ENCODE measurements at regions not wholly inside any gene's neighbourhood (a gene's known extent, or its start where the extent isn't known, plus 50 kb on each side); places are given as distances from the start of the nearest gene placed in this dataset.

- DNase-seq (ENCODE audit: low read depth) = no peak
Observed at GRCh38 chr18:56083523-56084287, 495.7 kb upstream of the TCF4 start.

GRCh38 chr18:56083097-56083521, 495.1 kb upstream of the TCF4 start:
- no peak for DNase-seq (ENCODE audit: low read depth)

- DNase-seq (ENCODE audit: low read depth) = peak; percentile 43
Observed at GRCh38 chr18:56076723-56077122, 488.7 kb upstream of the TCF4 start.

DNA sequence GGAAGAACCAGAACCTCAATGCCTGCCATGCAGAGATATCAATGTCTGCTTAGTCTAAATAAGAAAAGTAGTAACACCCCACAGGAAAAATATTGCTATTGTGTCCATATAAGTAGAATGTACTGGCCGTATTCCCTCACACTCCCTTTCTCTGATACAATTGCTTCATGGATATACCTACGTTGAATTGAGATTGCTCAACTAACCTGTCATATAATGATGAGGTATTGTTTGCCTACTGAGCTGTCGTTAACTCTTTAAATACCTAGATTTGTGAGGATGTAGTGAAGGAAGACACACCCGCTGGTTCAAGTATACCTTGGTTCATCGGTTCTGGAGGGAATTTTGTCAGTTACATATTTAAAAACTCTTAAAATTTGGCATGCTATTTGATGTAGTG, 480.7 kb upstream of the TCF4 start:
- no peak for DNase-seq (ENCODE audit: low read depth)

- peak; percentile 86 for DNase-seq (ENCODE audit: low read depth)
Observed at GRCh38 chr18:56067969-56068671, 480.1 kb upstream of the TCF4 start.

- no peak for DNase-seq (ENCODE audit: low read depth)
Observed at GRCh38 chr18:56067214-56067894, 479.4 kb upstream of the TCF4 start.

DNA sequence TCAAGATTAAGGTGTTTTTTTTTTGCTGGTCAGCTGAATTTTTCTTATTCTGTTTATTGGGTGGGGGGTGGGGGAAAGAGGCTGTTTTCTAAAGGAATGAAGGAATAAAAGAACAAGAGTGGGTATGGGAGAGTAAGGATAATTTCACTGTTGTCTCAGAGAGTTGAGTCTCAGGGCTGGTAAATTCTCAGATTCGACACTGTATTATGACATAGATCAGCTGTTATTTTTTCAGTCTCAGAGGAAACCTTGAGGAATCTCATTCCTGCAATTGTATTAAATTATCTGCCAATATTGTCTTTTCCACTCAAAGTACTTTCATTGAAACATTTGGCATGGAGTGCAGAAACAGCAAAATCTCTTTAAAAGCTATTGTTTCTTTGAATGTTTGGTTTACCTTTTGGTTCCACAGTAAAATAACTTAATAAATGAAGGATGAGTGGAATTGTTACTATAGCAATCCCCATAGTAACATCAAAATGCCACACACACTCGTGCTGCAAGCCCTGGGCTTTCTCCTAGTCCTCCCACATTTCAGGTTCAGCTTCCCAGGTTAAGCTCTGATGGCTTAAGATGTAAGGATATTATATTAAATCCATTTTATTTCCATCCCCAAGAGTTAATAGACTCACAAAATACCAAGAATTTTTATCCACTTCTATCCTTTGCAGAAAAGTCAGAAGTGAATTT, 478.7 kb upstream of the TCF4 start:
- no peak for DNase-seq (ENCODE audit: low read depth)

GRCh38 chr18:56065086-56065485, 477.1 kb upstream of the TCF4 start:
- DNase-seq (ENCODE audit: low read depth) = no peak

DNA sequence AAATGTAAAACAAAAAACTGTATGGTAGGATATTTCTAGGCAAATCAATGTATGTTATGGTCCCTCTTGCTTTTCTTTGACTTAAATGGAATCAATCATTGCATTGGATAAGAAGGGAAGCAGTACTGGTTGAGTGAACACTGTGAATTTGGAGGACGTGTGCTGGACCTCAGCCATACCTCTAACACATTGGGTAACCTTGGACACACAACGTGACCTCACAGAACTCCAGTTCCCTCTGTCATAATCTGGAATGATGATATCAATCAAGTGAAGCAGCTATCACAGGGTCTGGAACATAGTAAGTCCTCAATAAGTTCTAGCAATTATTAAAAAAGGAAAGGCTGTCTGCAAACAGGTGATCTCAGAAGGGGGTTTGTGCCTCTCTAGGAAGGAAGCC, 474.9 kb upstream of the TCF4 start:
- no peak for DNase-seq (ENCODE audit: low read depth)

DNA sequence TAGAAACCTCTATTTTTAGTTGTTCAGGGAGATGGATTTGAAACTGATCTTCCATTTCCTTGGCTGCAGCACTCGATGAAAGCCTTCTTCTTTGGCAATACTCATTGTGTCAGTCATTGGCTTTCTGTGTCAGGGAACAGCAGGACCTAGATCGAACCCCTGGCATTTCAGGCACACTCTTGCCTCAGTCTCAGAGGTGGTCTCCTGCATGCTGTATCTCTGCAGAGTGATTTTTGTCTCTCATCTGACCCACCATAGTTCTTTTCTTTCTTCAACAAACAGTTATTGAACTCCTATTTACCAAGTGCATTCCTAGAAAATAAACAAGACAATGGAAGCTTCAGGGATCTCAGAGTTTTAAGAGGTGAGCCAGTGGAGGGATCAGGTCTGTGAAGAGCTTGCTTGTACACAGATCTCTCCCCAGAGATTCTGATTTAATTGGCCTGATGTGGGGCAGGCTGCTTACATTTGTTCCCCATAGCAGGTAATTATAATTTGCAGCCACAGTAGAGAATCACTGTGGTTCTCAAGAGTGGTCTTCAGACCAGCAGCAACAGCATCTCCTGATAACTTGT, 473.1 kb upstream of the TCF4 start:
- no peak for DNase-seq (ENCODE audit: low read depth)

DNA sequence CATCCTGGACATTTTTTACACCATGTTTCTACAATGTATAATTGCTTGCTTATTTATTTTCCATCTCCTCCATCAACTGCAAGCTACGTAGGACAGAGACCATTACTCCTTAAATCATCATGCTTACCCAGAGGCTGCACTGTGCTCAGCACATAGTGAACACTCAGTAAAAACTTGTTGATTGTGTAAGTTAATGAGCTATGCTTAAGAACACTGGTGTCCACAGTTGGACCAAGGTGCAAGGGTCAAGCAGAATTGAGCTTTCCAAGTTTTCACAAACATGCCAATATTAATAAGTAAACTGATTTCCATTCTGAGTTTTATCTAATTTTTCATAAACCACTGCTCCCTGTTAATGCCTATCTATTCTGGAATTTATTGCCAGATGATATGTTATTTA, 464.2 kb upstream of the TCF4 start:
- no peak for DNase-seq (ENCODE audit: low read depth)

DNA sequence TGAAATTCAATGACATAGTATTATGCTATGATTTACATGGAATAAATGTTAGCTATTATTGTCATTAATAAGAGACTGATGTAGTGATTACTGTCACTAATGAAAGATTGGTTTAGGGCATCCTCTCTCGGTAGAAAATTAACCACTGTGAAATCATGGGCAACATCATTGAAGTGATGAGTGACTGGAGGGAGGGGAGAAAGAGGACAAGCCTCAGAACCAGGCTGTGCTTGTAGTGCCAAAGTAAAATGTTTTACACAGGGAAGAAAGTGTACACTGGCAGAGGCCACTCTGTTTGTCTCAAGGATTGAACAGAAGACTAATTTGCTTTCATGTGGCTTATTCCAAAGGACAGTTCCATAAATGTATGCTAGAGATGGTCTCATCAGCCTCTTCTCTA, 456.2 kb upstream of the TCF4 start:
- DNase-seq (ENCODE audit: low read depth) = no peak

DNA sequence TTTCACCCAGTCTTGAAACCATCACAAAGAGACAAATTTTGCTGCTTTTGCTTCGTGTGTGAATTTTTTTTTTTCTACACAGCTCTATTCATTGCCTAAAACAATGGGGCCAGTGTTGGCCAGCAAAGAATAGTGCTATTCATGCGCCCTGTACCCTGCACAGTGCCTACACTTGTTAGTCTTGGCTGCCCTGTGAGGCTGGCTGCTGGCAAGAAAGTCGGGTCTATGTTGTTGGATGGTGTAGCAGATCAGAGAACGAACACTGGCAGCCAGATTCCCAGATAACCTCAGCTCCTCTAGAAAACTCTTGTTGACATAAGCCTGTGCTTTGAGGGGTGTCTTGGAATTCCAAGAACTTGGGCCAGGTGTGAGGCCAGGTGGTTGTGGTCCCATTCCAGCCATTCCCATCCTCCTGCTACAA, 455.7 kb upstream of the TCF4 start:
- DNase-seq (ENCODE audit: low read depth) = no peak

GRCh38 chr18:56042915-56043536, 455.0 kb upstream of the TCF4 start:
- DNase-seq (ENCODE audit: low read depth) = no peak

DNA sequence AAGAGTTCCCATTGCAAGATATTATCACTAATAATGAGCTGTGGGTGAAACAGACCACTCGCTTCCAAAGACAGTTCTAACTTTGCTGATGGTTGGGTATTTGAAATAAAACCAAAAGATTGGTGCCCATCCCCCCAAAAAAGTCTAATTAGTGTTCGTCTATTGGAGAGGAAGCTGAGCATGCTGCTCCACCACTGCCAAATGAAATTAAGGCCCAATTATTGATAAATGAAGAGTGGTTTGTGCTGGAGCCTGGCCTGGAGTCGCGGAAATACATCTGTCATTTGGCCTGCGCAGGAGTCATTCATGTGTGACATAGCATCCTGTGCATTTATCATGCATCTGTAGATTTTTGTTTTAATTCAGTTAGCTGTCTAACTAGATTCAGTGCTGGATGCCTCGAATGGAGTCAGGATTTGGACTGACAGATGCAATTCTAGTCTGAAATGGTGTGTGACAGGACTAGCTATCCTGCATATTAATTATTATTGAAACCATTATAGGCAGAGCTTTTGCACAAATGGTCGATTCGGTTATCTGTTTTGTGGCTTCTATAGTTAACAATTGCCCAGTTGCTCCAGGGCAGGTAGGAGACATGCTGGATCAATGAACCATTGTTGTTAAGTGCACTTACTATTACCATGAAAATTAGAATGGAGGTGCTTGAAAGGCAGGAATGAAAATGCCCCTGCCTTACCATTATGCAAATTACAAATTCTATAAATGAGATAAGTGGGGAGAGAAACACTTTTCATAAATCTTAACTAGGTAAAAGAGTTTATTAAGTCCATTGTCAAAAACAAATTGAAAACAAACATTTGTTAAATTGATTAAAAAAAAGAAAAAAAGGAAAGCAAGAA, 450.4 kb upstream of the TCF4 start:
- DNase-seq (ENCODE audit: low read depth) = no peak

GRCh38 chr18:56036741-56037140, 448.7 kb upstream of the TCF4 start:
- DNase-seq (ENCODE audit: low read depth) = no peak

GRCh38 chr18:56035546-56035945, 447.6 kb upstream of the TCF4 start:
- DNase-seq (ENCODE audit: low read depth) = peak; percentile 24

DNA sequence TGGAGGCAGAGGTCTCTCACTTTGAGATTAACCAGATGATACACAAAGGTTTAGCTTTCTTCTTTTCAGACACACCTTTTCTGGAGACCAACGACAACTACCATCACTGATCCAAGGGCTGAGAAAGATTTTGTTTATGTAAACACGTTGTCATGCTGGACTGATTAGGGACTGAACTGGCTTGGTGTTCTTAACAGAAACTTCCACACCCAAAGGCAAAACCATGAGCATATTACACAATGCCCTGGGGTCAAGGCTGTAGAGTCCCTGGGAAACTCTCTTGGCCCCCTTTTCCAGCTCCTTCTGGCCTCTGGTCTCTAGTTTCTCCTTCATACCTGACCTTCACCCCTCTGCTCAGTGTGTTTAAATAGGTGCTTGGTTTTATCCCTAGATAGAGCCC, 447.0 kb upstream of the TCF4 start:
- peak; percentile 2 for DNase-seq (ENCODE audit: low read depth)

- no peak for DNase-seq (ENCODE audit: low read depth)
Observed at GRCh38 chr18:56030060-56030459, 442.1 kb upstream of the TCF4 start.

DNA sequence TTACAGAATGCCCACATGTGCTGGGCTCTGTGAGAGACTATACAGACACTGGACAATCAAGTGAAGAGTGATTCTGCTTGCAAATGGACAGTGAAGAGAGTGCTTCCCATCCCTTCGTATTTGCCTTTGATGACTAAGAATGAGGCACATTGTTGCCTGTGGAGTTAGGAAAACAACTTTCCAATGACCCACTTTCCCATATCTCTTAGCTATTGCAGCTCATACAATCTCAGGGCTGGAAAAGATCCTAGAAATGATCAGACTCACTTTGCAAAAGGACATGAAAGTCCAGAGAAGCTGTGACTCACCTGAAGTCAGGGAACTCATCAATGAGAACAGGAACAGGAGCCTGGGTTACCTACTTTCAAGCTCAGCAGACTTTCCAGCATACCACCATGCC, 440.5 kb upstream of the TCF4 start:
- DNase-seq (ENCODE audit: low read depth) = peak; percentile 50

All from M059J (cell line).